ENCODE measurements at regions not wholly inside any gene's neighbourhood (a gene's known extent, or its start where the extent isn't known, plus 50 kb on each side); places are given as distances from the start of the nearest gene placed in this dataset.

- H3K14ac ChIP-seq (replicated peaks; ENCODE audit: low read depth, low read length), result peak overlapping the region; percentile 41; the same call in 1 of the 2 replicates
- no peak overlapping the region for H3K27ac ChIP-seq (ENCODE audit: insufficient read depth, low read length)
- H4K5ac ChIP-seq (ENCODE audit: low read depth, low read length), result no peak overlapping the region
- dilution Hi-C loops (cut with HindIII; ENCODE audit: low sequenced_read_pairs, unreplicated experiment), result no loop called here
- no peak overlapping the region for H3K23ac ChIP-seq (ENCODE audit: low read depth, low read length)
- H3K4me3 ChIP-seq (ENCODE audit: insufficient read depth, low read depth, low read length), result no peak overlapping the region
- H3K9me1 ChIP-seq (ENCODE audit: insufficient read depth, low read length), result no peaks in the 10 kb centered on the region
- no peak overlapping the region for H2BK20ac ChIP-seq (ENCODE audit: low read depth, low read length)
- H3K36me3 ChIP-seq (ENCODE audit: control insufficient read depth, insufficient read depth, low read length), result no peaks in the 10 kb centered on the region
- H2BK15ac ChIP-seq (ENCODE audit: low read depth, low read length), result no peak overlapping the region
- H3K9ac ChIP-seq (ENCODE audit: low read depth, low read length), result no peak overlapping the region
- no CpG with 5 or more reads among the region's 4 CpGs for WGBS, 2 experiments (ENCODE audit: extremely low coverage in 2 of 2, insufficient read length in 1 of 2)
- no peak overlapping the region for H3K56ac ChIP-seq (ENCODE audit: extremely low read depth, insufficient read depth, low read length)
- in situ Hi-C loops (cut with MboI; ENCODE audit: low sequenced_read_pairs), result no loop called here
- no peak overlapping the region for H2BK5ac ChIP-seq (ENCODE audit: low read depth, low read length, poor library complexity, severe bottlenecking)
- no TSS peak for BruUV-seq (replicated peaks)
- no peaks in the 10 kb centered on the region for H3K27me3 ChIP-seq (ENCODE audit: control insufficient read depth, insufficient read depth, low read length)
- no peaks in the 10 kb centered on the region for H4K20me1 ChIP-seq (ENCODE audit: insufficient read depth, low read length)
- no peak overlapping the region for H2BK120ac ChIP-seq (ENCODE audit: low read depth, low read length)
- H3K4me1 ChIP-seq (ENCODE audit: control insufficient read depth, insufficient read depth, low read length), result no peaks in the 10 kb centered on the region
- H2AK5ac ChIP-seq (ENCODE audit: low read depth, low read length), result no peak overlapping the region
- no peak overlapping the region for H2AFZ ChIP-seq (replicated peaks; ENCODE audit: low read length, poor library complexity)
- H3K79me1 ChIP-seq (ENCODE audit: low read depth in 1 of 2, low read length in 2 of 2), result no peaks in the 10 kb centered on the region
- H4K8ac ChIP-seq (ENCODE audit: low read depth in 2 of 2, low read length in 2 of 2), result no peak overlapping the region
- POLR2A ChIA-PET (ENCODE audit: unreplicated experiment), result no interaction called here
- H2AK9ac ChIP-seq (replicated peaks; ENCODE audit: low read depth, low read length, poor library complexity), result no peak overlapping the region
- H3K4ac ChIP-seq (ENCODE audit: low read depth, low read length), result no peak overlapping the region
- ATAC-seq (ENCODE audit: low read depth) (no peak), DNase-seq (peak; percentile 6)
- no peak overlapping the region for H4K91ac ChIP-seq (ENCODE audit: insufficient read depth, low read depth, low read length)
- TF ChIP-seq, protein P1, sequence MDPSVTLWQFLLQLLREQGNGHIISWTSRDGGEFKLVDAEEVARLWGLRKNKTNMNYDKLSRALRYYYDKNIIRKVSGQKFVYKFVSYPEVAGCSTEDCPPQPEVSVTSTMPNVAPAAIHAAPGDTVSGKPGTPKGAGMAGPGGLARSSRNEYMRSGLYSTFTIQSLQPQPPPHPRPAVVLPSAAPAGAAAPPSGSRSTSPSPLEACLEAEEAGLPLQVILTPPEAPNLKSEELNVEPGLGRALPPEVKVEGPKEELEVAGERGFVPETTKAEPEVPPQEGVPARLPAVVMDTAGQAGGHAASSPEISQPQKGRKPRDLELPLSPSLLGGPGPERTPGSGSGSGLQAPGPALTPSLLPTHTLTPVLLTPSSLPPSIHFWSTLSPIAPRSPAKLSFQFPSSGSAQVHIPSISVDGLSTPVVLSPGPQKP (IDR thresholded peaks at IDR 0.05; ENCODE audit: borderline replicate concordance, low read depth, low read length), result no peak
- TF ChIP-seq CEBPB (IDR thresholded peaks at IDR 0.05; ENCODE audit: low read depth, low read length) (no peak), BHLHE40 (IDR thresholded peaks at IDR 0.05; ENCODE audit: low read depth, low read length) (no peak), CTCF (conservative IDR thresholded peaks at IDR 0.05; ENCODE audit: low read depth, low read length) (no peak), POLR2A (IDR thresholded peaks at IDR 0.05; ENCODE audit: low read depth, low read length) (no peak), CHD1 (IDR thresholded peaks at IDR 0.05; ENCODE audit: low read depth, low read length) (no peak), MXI1 (IDR thresholded peaks at IDR 0.05; ENCODE audit: borderline replicate concordance, low read depth, low read length) (no peak), RFX5 (IDR thresholded peaks at IDR 0.05; ENCODE audit: low read depth, low read length) (no peak), RCOR1 (IDR thresholded peaks at IDR 0.05; ENCODE audit: insufficient replicate concordance, low read length) (no peak), FOS (IDR thresholded peaks at IDR 0.05; ENCODE audit: low read depth, low read length) (no peak), RAD21 (IDR thresholded peaks at IDR 0.05; ENCODE audit: low read length) (no peak)
- TF ChIP-seq, protein P2, sequence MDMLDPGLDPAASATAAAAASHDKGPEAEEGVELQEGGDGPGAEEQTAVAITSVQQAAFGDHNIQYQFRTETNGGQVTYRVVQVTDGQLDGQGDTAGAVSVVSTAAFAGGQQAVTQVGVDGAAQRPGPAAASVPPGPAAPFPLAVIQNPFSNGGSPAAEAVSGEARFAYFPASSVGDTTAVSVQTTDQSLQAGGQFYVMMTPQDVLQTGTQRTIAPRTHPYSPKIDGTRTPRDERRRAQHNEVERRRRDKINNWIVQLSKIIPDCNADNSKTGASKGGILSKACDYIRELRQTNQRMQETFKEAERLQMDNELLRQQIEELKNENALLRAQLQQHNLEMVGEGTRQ (IDR thresholded peaks at IDR 0.05; ENCODE audit: low read depth, low read length), result no peak
- intact Hi-C loops (cut with micrococcal nuclease), result no loop called here
- no peak overlapping the region for H3K18ac ChIP-seq (ENCODE audit: low read depth, low read length)
- CTCF ChIA-PET, result interaction anchor here (0.6 kb wide), 1 partner anchor 76 kb away, joined by 4 read pairs; no protein-coding TSS in a partner anchor
- H3K9me3 ChIP-seq (ENCODE audit: control insufficient read depth, insufficient read depth, low read length), result no peaks in the 10 kb centered on the region
- no peak overlapping the region for H3K4me2 ChIP-seq (ENCODE audit: low read depth, low read length)
These were observed 2324.7 kb upstream of the AGA start for GRCh38 chr4:179766938-179767337.

Data from IMR-90 (cell line).